Activated naive CD8-positive, alpha-beta T cell (primary cell): ENCODE measurements at regions not wholly inside any gene's neighbourhood (a gene's known extent, or its start where the extent isn't known, plus 50 kb on each side); places are given as distances from the start of the nearest gene placed in this dataset.

ENCODE experiments used
- H3K27ac Mint-ChIP-seq: one replicate; pipeline ENCODE4 v1.8.0; 2021; ENCODE audit warnings: mixed read lengths
- H3K27me3 Mint-ChIP-seq: one replicate; pipeline ENCODE4 v1.8.0; 2021; ENCODE audit warnings: mixed read lengths
- H3K36me3 Mint-ChIP-seq: one replicate; pipeline ENCODE4 v1.8.0; 2021; ENCODE audit warnings: mixed read lengths
- H3K4me1 Mint-ChIP-seq: one replicate; pipeline ENCODE4 v1.8.0; 2021; ENCODE audit warnings: low read depth, mixed read lengths
- H3K4me3 Mint-ChIP-seq: one replicate; pipeline ENCODE4 v1.8.0; 2021; ENCODE audit warnings: mild to moderate bottlenecking, mixed read lengths
- H3K9me3 Mint-ChIP-seq: one replicate; pipeline ENCODE4 v1.8.0; 2021; ENCODE audit warnings: low read depth, mixed read lengths

DNA sequence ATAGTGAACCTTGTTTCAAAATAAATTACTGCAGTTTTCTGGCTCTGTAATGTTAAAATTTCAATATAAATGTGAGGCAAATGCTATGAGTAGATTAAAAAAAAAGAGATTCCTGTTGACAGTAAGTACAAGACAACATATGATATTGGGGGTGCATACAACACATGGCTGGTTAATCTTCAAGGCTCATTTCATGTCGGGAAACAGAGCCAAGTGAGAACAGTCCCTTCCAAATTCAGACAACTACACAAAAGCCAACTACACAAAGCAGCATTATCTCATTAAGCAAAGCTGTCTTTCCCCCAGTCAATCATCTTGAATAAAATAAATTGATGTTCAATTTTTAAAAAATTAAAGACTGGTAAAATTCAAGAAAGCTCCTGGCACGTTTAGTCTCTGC is 549.2 kb downstream of the CCDC85A start:
- Mint-ChIP-seq H3K36me3 (no peaks in the 10 kb centered on the region), H3K9me3 (peaks cover 18% of the 10 kb centered on the region), H3K4me3 (no peak overlapping the region), H3K27ac (no peak overlapping the region), H3K27me3 (no peaks in the 10 kb centered on the region), H3K4me1 (no peaks in the 10 kb centered on the region)

DNA sequence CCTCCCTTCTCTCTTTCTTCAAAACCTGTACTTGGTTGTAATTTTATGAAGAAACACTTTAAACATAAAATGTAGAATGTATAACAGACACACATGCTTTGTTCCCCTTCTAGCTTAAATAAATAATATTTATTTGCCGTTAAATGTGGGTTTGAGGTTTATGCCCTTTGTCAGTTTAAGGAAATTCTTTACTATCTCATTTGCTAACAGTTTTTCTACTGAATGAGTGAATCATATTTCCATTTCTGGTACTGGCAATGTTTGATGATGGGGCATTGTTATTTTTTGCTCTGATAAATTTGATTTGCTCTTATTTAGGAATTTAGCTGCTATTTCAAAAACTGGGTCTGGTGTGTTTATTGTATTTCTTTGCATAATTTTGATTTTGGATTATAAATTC is 555.6 kb downstream of the CCDC85A start:
- H3K4me3 Mint-ChIP-seq: no peak overlapping the region
- H3K9me3 Mint-ChIP-seq: peaks cover 11% of the 10 kb centered on the region
- H3K4me1 Mint-ChIP-seq: no peaks in the 10 kb centered on the region
- no peaks in the 10 kb centered on the region for H3K27me3 Mint-ChIP-seq
- no peaks in the 10 kb centered on the region for H3K36me3 Mint-ChIP-seq
- H3K27ac Mint-ChIP-seq: no peak overlapping the region

DNA sequence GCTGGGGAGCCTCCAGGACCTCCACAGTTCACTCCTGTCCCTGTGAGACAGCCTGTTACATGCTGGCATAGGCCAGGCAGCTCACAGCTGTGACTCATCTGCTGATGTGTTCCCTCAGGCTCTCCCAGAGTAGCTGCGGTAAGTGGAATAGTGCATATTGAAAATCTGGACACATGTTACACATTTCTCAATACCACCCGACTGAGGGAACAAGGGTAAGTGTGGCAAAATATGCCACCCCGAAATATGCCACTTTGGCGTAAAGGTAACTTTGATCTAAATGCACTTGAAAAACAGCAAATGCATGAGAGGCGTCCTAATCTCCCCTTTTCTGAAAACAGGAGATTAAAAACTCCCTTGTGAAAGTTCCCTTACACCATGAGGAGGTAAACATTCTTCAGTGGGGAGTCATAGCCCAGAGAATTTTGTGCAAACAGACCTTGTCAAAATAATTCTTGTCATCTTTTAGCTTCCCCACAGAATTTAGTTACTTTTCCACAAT is 557.9 kb downstream of the CCDC85A start:
- no peaks in the 10 kb centered on the region for H3K27me3 Mint-ChIP-seq
- no peak overlapping the region for H3K27ac Mint-ChIP-seq
- no peaks in the 10 kb centered on the region for H3K4me1 Mint-ChIP-seq
- no peaks in the 10 kb centered on the region for H3K36me3 Mint-ChIP-seq
- H3K4me3 Mint-ChIP-seq: no peak overlapping the region
- peaks cover 3% of the 10 kb centered on the region for H3K9me3 Mint-ChIP-seq

DNA sequence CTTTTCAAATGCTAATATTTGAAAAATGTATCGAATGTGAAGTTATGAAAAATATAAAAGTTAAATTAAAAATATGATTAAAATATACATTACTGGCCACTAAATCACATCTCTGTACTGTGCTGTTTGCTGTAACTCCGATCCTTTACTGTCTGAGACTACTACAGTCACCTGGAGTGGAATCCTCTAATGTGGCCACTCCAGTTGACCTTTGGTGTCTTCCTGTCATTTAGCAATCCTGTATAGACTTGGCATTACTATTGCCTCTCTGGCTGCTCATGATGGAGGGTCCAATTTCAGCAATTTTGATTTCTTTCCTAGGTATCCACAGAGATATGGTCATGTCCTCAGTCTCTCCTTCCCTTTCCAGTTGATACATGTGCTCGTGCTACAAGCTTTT is 560.0 kb downstream of the CCDC85A start:
- Mint-ChIP-seq H3K4me1 (no peaks in the 10 kb centered on the region), H3K9me3 (peaks cover 3% of the 10 kb centered on the region)

DNA sequence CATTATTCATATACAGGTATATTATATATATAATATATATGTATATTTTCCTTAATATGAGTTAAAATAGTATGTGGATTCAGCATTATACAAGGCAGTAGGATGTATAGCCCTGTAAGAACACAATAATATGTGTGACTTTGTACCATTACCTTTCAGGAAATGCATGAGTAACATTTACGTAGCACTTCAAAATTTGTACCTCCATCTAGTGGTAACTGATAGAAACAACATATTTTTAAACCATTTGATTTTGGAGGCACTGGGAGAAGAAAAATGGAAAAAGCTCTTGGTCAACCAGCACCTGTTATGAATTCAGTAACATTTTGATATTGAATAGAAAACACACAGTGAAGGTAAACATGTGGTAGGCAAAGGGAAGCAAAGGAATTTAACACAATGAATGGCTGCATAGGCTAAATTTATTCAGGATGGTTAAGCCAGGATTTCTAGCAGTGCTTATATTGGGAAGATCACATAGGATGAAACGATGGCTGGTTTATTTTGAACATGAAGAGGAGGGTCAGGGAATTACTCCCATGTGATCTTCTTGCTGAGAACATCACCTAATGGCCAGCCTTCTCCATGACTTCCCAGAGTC is 565.5 kb downstream of the CCDC85A start:
- no peak overlapping the region for H3K27ac Mint-ChIP-seq
- H3K27me3 Mint-ChIP-seq: no peaks in the 10 kb centered on the region
- no peaks in the 10 kb centered on the region for H3K9me3 Mint-ChIP-seq
- no peaks in the 10 kb centered on the region for H3K36me3 Mint-ChIP-seq
- H3K4me1 Mint-ChIP-seq: no peaks in the 10 kb centered on the region
- H3K4me3 Mint-ChIP-seq: no peak overlapping the region

More for the DNA sequence above, 560.0 kb downstream of the CCDC85A start:
- Mint-ChIP-seq H3K27me3 (no peaks in the 10 kb centered on the region), H3K27ac (no peak overlapping the region), H3K36me3 (no peaks in the 10 kb centered on the region), H3K4me3 (no peak overlapping the region)

- Mint-ChIP-seq H3K4me3 (no peak overlapping the region), H3K36me3 (no peaks in the 10 kb centered on the region), H3K9me3 (peaks cover 9% of the 10 kb centered on the region), H3K27ac (no peak overlapping the region), H3K27me3 (no peaks in the 10 kb centered on the region), H3K4me1 (no peaks in the 10 kb centered on the region)
Measured at GRCh38 chr2:56753182-56753581, 569.4 kb downstream of the CCDC85A start.

DNA sequence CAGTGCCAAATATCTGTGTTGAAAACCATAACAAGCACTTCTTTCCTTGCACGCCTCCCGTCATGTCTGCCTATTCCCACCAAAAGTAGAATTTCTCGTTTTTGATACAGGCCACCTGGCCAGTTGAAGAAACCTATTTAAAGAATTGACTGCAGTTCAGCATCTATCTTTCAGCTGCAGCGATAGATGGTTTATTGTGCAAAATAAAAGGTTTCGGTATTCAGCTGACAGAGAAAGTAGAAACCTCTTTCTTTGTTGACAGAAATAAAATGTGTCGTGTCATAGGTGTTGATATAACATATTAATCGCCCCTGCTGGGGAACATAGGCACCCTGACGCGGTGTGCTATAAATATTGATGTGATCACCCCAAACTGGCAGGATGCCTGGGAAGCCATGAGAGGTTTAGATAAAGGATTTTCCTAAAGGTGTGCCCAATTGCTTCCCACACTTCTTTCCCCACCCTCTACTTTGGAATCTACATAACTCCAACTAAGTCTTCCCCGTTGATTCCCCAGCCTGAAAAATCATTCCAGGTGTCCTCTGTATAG is 570.4 kb downstream of the CCDC85A start:
- Mint-ChIP-seq H3K9me3 (peaks cover 12% of the 10 kb centered on the region), H3K4me1 (no peaks in the 10 kb centered on the region), H3K36me3 (no peaks in the 10 kb centered on the region), H3K4me3 (no peak overlapping the region), H3K27me3 (no peaks in the 10 kb centered on the region), H3K27ac (no peak overlapping the region)

DNA sequence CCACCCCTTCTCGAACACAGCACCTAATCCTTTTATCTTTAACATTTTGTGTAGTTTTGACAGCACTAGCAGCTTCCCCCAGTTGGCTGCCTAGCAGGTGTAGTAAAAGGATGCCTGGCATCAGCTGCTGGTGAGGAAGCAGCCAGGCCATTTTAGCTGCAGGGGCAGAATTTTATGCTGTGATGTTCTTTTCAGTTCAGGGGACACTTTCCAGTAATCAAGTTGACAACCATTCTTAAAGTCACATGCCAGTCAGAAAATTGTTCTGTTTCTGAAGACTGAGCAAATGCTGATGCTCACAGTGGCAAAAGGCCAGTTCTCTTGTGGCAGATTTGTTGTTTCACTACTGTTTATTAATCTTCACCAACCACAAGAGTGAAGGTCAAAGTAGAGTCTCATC is 570.8 kb downstream of the CCDC85A start:
- Mint-ChIP-seq H3K4me3 (no peak overlapping the region), H3K27me3 (no peaks in the 10 kb centered on the region), H3K36me3 (no peaks in the 10 kb centered on the region)

GRCh38 chr2:56757884-56758545 is 574.2 kb downstream of the CCDC85A start:
- peaks cover 16% of the 10 kb centered on the region for H3K9me3 Mint-ChIP-seq
- H3K4me1 Mint-ChIP-seq: no peaks in the 10 kb centered on the region
- no peaks in the 10 kb centered on the region for H3K36me3 Mint-ChIP-seq
- no peak overlapping the region for H3K27ac Mint-ChIP-seq
- H3K4me3 Mint-ChIP-seq: no peak overlapping the region
- no peaks in the 10 kb centered on the region for H3K27me3 Mint-ChIP-seq

More for the DNA sequence above, 570.8 kb downstream of the CCDC85A start:
- no peaks in the 10 kb centered on the region for H3K4me1 Mint-ChIP-seq
- H3K27ac Mint-ChIP-seq: no peak overlapping the region
- peaks cover 12% of the 10 kb centered on the region for H3K9me3 Mint-ChIP-seq

DNA sequence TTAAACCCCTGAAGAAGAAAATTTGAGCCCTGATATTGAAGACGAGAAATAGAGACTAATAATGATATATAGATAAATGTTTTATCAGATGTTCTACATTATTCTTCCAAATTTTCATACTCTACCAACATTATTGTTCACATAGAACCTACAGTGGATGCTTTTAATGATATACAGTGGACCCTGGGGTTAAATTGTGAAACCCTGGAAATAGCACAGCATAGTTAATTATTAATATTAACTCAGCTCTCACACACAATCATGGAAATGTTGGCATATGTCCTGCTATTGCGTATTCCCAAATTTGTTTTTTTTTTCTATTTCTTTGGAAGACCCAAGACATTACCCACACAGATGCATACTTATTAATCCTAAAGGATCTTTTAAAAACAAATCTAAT is 579.9 kb downstream of the CCDC85A start:
- no peak overlapping the region for H3K27ac Mint-ChIP-seq
- H3K36me3 Mint-ChIP-seq: no peaks in the 10 kb centered on the region
- peaks cover 4% of the 10 kb centered on the region for H3K9me3 Mint-ChIP-seq

DNA sequence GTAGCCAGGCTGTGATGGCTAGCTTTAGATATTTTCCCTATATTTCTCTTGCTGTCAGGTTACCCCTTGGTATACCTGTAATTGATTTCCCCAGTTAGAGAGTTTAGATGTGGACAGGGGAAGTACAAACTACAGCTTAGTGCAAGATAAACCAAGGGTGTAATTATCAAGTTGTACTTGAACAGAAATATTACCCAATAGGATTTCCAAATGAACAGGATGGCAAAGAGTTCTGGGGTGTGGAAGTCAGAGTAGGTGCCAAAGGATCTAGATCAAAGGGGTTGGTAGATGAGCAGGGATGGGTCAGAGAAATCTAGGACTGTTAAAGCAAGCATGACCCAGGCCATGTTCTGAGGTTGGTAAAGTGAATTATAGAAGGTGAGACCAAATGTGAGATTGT is 585.2 kb downstream of the CCDC85A start:
- Mint-ChIP-seq H3K36me3 (no peaks in the 10 kb centered on the region), H3K27ac (no peak overlapping the region), H3K4me1 (no peaks in the 10 kb centered on the region), H3K9me3 (peaks cover 9% of the 10 kb centered on the region), H3K27me3 (no peaks in the 10 kb centered on the region), H3K4me3 (no peak overlapping the region)

More for the DNA sequence above, 579.9 kb downstream of the CCDC85A start:
- Mint-ChIP-seq H3K4me3 (no peak overlapping the region), H3K4me1 (no peaks in the 10 kb centered on the region), H3K27me3 (no peaks in the 10 kb centered on the region)

GRCh38 chr2:56770490-56770889 is 586.7 kb downstream of the CCDC85A start:
- Mint-ChIP-seq H3K27ac (no peak overlapping the region), H3K4me1 (no peaks in the 10 kb centered on the region), H3K9me3 (peaks cover 9% of the 10 kb centered on the region), H3K4me3 (no peak overlapping the region), H3K27me3 (no peaks in the 10 kb centered on the region), H3K36me3 (no peaks in the 10 kb centered on the region)

DNA sequence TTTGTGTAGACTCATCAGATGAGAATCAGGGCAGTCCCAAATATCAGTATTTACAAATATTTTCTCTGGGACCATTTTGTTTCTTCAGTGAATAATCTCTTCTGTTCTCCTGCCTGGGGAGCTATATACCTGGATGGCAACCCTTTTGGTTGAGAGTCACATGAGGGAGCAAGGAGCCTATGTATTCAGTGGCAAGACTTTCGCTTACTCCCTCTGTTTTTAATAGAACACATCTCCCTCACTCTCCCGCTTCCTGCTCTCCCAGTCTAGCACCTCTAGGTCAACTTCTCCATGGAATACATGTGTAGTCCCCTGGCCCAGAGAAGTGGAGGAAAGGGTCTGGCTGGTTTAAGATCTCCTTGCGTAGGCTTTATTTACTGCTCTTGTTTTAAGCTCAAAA is 600.3 kb downstream of the CCDC85A start:
- no peaks in the 10 kb centered on the region for H3K27me3 Mint-ChIP-seq
- H3K4me3 Mint-ChIP-seq: no peak overlapping the region
- no peaks in the 10 kb centered on the region for H3K36me3 Mint-ChIP-seq
- peaks cover 24% of the 10 kb centered on the region for H3K9me3 Mint-ChIP-seq
- H3K4me1 Mint-ChIP-seq: no peaks in the 10 kb centered on the region
- H3K27ac Mint-ChIP-seq: no peak overlapping the region

GRCh38 chr2:56801214-56801613 is 617.4 kb downstream of the CCDC85A start:
- no peaks in the 10 kb centered on the region for H3K4me1 Mint-ChIP-seq
- H3K36me3 Mint-ChIP-seq: no peaks in the 10 kb centered on the region
- H3K27ac Mint-ChIP-seq: no peak overlapping the region
- H3K27me3 Mint-ChIP-seq: no peaks in the 10 kb centered on the region
- H3K4me3 Mint-ChIP-seq: no peak overlapping the region
- peaks cover 7% of the 10 kb centered on the region for H3K9me3 Mint-ChIP-seq

DNA sequence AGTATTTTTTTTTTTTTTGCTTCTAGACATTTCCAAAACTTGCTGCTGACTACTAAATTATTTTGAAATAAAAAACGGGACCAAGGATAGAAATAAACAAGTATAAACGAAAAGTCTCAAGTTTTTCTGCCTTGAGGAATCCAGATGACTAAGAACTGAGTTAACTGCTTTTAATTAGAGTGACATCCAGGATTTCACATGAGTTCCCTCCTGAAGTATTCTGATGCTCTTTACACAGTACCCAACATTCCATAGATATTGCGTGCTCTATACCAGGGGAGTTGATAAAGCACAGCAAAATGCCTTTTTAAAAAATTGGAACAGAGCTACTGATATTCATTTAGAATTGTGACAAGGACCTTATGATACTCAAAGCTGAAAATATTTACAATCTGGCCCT is 618.0 kb downstream of the CCDC85A start:
- no peaks in the 10 kb centered on the region for H3K27me3 Mint-ChIP-seq
- no peak overlapping the region for H3K27ac Mint-ChIP-seq
- H3K9me3 Mint-ChIP-seq: peaks cover 7% of the 10 kb centered on the region
- no peaks in the 10 kb centered on the region for H3K4me1 Mint-ChIP-seq
- H3K4me3 Mint-ChIP-seq: no peak overlapping the region
- no peaks in the 10 kb centered on the region for H3K36me3 Mint-ChIP-seq
